HG02973 (cell line): ENCODE measurements at regions not wholly inside any gene's neighbourhood (a gene's known extent, or its start where the extent isn't known, plus 50 kb on each side); places are given as distances from the start of the nearest gene placed in this dataset.

Source experiments
- ATAC-seq: cut with Tn5 transposase; IDR thresholded peaks from one replicate; pipeline ENCODE4 v1.9.1; 2021; ENCODE audit warnings: moderate library complexity; ENCODE audit not compliant: unreplicated experiment

- no peak for ATAC-seq
Measured at GRCh38 chr11:43614214-43614613, 66.3 kb upstream of the HSD17B12 start.

- ATAC-seq = no peak
Measured at GRCh38 chr11:43619863-43620505, 60.6 kb upstream of the HSD17B12 start.

- ATAC-seq = no peak
Measured at GRCh38 chr11:43626798-43627197, 53.7 kb upstream of the HSD17B12 start.
